NCI-H187 (cell line): ENCODE measurements at regions not wholly inside any gene's neighbourhood (a gene's known extent, or its start where the extent isn't known, plus 50 kb on each side); places are given as distances from the start of the nearest gene placed in this dataset.
A peak's percentile ranks its signal among the peaks of the same experiment; 100 is the strongest.

Experiments
- DNase-seq, 2 experiments: peaks; one replicate each; lab custom pipeline; 2025; lab: John Stamatoyannopoulos, UW

DNA sequence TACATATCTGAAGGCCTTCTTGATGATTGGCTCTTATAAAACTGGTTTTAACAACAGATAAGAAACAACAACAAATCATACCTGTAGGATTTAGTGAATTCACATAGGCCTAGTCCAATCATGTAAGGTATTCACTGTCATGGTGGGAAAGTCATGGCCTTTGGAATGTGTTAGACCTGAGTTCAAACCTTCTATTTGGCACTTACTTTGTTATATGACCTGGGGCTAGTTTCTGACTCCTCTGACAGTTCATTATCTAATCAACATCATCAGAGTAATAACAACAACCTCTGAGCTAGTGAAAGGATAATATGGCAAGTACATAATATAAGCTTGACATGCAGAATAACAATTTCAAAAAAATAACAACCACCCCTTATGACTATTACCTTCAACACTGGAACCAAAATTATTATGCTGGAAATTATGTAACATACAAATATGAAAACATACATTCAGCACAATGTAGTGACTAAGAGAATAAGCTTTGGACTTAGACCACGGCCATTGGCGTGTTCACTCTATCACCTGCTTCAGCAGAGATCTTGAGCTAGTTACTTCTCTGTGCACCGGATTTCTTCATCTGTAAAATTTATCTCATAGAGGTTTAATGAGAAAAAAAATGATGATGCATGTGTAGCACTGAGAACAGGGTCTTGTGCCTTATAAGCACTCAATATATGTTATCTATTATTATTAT lies 597.6 kb downstream of the LMO4 start:
- no peak for DNase-seq

- DNase-seq, result no peak
Measured at GRCh38 chr1:87926921-87927320, 598.2 kb downstream of the LMO4 start.

DNA sequence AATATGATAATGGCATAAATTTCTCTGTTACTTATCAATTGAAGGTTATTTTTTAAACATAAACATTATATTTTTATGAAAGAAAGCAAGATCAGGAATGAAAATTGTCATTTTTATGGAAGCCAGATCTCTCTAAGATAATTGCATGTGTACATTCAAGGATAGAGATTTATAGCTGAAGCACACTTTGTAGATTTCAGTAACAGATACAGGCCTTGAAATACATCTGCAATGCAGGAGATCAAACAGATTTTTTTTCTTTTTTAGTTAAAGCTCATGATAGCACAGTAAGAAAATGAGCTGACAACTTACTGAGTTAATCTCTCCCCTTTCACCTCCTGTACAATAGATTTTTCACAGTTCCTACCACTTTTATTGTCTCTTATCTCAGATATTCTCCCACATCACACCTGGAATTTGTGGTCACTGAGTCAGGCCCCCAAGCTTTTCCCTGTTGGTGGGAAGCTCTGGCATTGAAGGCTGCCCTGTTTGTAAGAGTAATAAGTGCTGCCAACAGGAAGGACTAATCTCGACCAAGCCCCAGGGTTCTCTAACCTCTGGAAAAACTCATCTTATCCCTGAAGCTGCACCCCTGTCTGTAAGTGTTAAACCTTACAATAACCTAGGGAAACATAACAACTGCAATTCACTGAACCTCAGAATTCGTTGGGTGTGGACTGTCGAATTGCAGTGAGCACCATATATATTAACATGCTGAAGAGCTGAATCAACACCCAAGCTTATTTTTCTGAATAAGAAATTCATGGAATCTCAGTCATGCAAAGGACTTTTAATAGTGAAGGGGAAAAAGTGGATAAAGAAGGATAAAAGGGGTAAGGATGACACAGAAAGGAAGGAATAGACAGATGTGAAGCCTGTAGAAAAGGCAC lies 599.0 kb downstream of the LMO4 start:
- DNase-seq, result no peak

DNA sequence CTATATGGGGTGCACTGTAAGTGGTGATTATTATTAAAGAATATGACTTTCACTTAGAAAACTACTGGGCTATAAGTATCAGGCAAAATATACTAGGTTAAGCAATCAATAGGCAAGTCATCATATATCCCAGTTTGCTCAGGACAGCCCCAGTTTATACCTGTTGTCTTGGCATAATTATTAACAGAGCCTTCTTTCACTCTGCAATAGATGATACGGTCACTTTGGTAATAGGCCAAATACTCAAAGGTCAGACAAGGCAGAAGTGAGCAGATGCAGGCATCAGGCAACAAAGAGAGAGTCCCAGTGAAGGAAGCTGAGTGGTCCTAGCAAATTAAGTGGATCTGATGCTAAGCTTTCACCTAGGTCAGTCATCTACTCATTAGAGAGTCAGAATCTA lies 599.9 kb downstream of the LMO4 start:
- DNase-seq, result no peak

GRCh38 chr1:87929906-87930305 lies 601.2 kb downstream of the LMO4 start:
- DNase-seq, result no peak

GRCh38 chr1:87930796-87931195 lies 602.1 kb downstream of the LMO4 start:
- DNase-seq, result no peak

DNA sequence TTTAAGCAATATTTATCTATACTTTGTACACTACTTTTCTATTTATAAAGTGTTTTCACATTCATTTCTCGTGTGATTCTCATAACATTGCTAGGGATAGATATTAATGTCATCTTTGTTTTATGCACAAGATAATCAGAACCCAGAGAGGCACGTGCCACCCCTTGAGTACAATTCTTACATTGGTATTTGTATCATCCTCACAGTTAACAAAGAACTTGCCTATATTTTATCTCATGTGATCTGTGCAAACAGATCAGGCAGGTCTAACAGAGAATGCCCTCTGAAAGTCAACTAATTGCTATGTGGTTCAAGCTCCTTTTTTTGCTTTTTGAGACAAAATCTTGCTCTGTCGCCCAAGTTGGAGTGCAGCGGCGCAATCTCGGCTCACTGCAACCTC lies 604.5 kb downstream of the LMO4 start:
- DNase-seq, result no peak

DNA sequence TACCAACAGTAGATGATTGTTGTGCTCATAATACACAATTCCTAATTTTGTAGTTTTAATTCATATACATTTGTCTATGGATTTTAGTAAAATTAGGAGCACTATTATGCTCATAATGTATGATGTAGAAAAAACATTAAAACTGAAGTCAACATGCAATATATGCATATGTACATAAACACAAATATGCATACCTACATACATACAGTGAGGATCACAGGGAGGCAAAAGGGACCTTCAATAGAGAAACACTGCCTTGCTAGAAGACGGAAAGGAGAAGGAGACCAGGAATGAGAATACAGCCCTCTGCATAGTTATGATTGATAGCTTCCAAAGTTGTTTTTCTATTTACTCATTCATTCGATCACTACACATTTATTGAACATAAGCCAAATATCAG lies 606.5 kb downstream of the LMO4 start:
- DNase-seq, result no peak

DNA sequence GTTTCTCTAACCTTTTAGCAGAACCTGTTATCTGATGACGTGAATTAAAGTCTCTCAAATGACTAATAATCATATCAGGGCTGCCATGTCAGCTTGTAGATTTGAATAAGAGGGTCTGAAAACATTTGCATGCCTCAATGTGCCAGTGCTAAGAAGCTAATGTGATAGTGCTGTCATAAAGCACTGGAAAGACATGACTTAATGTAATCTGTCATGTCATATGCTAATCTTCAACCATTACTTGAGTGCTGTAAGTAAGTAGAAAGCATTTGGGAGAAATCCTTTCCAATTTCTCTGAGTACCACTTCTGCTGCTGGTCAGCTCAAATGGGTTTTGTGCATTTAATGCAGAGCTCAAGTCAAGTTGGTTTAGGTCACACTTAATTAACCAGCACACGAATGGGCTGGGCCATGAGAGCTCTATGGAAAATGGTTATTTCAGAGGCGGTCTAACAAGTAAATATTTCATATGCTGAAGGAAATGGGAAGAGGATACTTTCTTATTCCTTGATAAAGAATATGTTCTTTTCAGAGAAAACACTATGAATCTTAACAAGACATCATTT lies 609.2 kb downstream of the LMO4 start:
- DNase-seq, result peak; percentile 13 to 20

DNA sequence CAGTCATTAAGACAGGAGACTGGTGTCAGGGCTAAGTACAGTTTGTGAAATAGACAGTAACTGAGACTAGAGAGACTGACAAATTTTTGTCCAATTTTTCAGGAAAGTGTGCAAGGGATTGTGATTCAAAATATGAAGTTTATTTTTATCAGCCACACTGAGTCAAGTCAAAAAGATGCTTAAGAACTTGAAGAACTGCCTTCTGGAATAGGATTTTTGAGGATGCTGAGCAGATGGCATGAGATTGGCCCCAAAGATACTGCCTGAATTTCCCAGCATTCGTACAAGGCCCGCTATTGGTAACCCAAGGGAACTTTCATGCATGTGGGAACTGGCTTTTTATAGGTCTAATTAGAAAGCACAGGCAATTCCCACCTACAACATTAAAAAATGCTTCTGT lies 610.0 kb downstream of the LMO4 start:
- DNase-seq, result no peak

DNA sequence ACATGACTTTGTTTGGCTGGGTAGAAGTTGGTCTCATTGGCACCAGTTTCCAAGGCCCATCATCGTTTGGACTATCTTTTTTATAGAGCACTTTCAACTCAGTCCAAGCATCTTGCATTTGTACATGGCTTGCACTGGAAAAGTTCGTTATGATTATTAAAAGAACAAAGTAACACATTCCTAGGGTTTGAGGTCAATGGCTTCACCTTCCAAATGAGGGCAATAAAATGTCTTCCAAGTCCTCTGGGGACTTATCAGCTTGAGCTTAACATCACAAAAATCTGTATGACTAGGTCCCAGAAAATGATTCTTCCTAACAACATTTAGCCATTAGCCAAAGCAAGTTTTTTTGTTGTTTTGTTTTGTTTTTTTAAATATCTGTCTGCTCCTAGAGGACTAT lies 610.8 kb downstream of the LMO4 start:
- no peak for DNase-seq

DNA sequence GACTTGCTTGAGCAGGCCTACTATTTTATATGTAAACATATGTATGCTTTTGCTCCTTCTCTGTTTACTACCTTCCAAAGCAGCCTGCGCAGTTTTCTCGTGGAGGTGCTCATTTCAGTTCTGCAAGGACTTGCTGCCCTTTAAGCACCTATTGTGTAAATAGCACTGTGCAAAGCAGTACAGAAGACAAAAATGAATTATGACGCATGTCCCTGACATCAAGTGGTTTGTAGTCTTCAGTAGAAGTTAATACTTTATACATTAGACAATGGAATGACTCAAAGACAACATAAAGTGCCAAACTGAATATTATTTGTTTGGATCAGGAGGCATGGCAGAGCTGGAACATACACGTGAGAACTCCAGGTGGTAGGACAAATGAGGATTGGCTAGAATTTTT lies 611.7 kb downstream of the LMO4 start:
- peak; percentile 12 to 15 for DNase-seq

GRCh38 chr1:87941337-87941946 lies 612.8 kb downstream of the LMO4 start:
- peak in 1 of 2 experiments; percentile 4 for DNase-seq

DNA sequence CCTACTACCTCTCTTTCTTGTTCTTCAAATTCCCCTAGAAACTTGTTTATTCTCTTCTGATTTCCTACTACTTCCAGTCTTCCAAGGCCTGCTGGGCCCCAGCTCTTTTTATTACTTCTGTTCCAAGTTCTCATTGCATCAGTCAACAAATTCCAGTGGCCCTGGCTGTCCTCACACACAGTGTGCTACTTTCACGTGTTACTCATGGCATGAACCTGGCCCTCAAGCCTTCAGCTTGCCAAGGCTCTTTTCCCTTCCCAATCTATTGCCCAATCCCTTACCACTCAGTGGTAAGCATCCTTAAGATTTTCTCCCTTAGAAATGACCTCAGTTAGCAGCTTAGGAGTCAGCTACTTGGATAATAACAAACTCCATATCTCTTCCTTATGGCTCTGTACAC lies 613.5 kb downstream of the LMO4 start:
- DNase-seq, result no peak

GRCh38 chr1:87949711-87950110 lies 621.0 kb downstream of the LMO4 start:
- no peak for DNase-seq

- no peak for DNase-seq
Measured at GRCh38 chr1:87950369-87950768, 621.7 kb downstream of the LMO4 start.

DNA sequence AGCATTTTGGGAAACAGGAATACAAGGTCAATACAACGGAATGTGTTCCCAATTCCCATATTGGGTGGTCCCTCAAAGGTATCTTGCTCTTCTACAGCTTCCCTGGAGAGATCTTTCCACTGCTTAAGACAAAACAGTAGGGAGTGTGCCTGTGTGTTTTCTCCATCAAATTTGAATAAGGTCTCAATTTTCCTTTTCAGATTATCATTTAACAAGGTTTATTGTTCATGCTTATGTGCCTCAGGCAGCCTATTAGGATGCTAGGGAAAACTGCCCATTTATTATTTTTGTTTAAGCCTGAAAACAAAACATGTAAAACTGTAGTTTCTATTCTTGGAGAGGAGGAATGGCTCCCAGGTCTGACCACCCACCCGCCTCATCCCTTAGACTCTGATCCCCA lies 622.7 kb downstream of the LMO4 start:
- no peak for DNase-seq

DNA sequence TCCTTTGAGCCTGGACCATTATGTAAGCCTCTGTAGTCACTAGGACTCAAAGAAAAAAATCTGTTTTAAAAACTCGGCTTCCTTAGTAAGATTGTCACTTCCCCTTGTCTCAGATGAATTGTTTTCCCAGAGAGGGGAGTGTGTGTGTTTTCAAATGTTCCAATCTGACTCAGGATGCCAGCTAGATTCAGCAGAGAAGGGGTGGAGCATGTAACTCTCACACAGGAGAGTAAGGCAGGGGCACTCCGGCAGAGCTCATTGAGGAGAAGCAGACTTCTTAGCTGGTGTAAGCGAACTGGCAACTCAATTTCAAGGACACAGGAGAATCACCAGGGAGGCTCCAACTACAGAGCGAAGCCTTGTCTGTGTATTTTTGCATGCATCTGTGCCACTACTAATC lies 623.2 kb downstream of the LMO4 start:
- no peak for DNase-seq

- no peak for DNase-seq
Measured at GRCh38 chr1:87953121-87953520, 624.4 kb downstream of the LMO4 start.

DNA sequence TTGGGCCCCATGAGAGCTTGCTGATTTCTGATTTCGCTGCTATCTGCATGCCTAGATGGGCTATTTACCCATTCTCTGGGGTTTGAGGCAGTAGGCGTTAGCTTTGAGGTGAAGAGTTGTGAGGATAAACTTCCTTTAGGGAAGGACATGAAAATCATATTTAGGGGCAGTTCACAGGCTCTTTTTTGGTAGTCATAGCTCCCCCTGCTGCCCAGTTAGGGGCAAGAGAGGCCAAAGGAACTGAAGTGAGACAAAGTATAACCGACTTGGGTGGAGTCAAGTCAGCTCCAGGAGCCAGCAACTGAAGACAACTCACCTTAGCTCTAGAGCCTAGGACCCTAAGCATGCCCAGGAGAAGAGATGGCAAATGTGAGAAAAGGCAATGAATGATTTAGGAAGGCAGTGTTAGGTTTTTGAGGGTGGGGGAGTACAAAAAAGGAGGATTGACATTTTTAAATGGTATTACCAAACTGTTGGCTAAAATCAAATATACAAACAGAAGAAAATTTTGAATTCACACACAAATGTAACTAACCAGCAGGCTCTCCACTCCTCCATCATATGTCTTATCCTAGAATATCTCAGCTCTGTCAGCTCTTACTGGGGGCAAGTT lies 625.2 kb downstream of the LMO4 start:
- DNase-seq, result peak in 1 of 2 experiments; percentile 22

- DNase-seq, result no peak
Measured at GRCh38 chr1:87955038-87955437, 626.4 kb downstream of the LMO4 start.

GRCh38 chr1:87956072-87956471 lies 627.4 kb downstream of the LMO4 start:
- no peak for DNase-seq
